ENCODE measurements at regions not wholly inside any gene's neighbourhood (a gene's known extent, or its start where the extent isn't known, plus 50 kb on each side); places are given as distances from the start of the nearest gene placed in this dataset.

- TF ChIP-seq POLR2A (IDR thresholded peaks at IDR 0.05) (no peak), CTCF (IDR thresholded peaks at IDR 0.05) (no peak)
Measured at GRCh38 chr21:33968080-33968994, 52.7 kb upstream of the ATP5PO start.

All from thyroid gland (tissue), 4 donors.